ENCODE measurements at regions not wholly inside any gene's neighbourhood (a gene's known extent, or its start where the extent isn't known, plus 50 kb on each side); places are given as distances from the start of the nearest gene placed in this dataset.
"Not testable (repeated sequence)": the region's sequence is repeated elsewhere in the genome, so short reads cannot be mapped to it uniquely, and the experiment has no call there.

DNA sequence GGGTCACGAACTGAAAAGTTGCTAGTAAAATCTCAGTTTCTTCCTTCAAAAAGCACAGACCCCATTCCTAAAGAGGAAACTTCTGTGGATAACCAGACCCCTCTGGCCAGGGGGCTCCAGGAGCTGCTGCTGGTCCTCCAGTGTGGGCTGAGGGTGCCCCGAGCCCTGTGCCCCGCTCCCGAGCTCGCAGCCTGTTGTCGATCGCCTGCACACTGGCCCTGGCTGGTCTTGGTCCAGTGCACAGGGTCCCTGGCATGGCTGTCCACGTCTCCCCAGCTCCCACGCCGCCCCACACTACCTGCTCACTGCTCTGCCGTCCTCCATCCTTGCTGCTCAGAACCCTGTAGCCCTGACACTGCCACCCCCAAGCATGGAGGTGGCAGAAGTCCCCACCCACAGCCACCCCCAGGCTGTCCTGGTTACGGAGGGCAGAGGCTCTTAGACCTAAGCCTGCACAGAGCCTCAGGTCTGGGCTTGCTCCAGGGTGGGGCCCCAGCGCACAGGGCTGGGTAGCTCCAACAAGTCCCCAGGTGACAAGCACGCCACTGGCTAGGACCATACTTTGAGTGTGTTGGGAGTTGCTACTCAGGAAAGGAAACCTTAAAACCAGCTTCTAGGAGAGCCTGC lies 87.0 kb downstream of the PLXNA1 start:
- no peak for FAIRE-seq
- DNase-seq (ENCODE audit: insufficient read length, low spot score): no peak

DNA sequence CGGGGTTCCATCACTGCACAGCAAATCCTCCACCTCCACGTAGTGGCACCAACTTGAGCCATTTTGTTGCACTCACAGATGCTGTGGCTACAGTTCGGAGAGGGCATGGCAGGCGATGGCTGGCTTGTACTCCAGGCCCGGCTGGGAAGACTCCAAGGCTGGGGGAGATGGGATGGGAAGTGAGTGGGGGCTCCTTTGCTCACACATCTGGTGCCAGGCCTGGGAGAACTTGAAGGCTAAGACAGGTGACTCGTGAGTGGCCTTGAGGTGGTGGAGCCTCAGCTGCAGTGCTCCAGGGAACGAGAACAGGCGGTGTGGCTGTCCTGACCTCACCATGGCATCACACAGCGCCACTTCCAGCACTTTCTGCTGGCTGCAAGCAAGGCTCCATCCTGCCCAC lies 87.9 kb downstream of the PLXNA1 start:
- no peak for DNase-seq (ENCODE audit: insufficient read length, low spot score)
- no peak for FAIRE-seq

DNA sequence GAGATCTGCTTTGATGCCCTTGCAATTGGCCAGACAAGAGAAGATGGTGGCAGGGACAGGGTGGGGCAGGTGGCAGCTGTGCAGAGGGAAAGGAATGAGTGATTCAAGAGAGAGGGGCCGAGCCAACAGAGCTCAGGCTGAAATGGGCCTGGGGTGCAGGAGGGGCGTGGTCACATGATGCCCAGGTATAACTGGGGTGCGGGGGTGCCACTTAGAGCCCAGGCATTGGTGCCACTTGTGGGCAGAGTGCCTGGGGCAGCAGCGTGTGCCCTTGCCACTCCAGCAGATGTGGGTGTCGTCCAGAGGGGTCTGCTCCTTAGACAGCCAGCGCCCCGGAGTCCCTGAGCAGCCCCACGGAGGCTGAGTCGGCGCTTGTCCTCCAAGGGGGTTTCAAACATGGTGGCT lies 88.7 kb downstream of the PLXNA1 start:
- FAIRE-seq (no peak), DNase-seq (ENCODE audit: insufficient read length, low spot score) (no peak)

DNA sequence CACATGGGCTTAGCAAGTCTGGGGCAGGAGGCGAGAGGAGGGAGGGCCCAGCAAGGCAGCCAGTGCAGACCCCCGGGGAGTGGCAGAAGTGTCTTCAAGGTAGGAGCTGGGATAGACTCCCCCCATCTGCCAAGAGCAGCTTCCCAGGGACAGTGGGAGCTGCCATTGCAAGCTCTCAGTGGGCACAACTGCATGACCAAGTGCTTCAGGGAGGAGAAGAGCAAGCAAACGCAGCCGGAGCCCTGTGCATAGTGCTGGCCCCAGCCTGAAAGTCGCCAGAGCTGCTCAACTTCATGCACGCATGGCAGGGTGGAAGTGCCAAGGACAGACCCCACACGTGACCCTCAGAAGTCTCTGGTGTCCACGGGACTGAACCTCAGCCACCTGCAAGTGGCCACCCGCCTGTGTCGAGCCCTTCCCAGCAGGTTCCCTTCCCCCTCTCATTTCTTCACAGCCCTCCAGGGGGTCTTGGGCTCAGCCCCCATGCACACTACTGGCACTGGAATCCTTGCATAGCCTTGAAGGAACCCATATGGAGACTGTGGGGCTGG lies 89.4 kb downstream of the PLXNA1 start:
- DNase-seq (ENCODE audit: insufficient read length, low spot score) (no peak), FAIRE-seq (no peak)

DNA sequence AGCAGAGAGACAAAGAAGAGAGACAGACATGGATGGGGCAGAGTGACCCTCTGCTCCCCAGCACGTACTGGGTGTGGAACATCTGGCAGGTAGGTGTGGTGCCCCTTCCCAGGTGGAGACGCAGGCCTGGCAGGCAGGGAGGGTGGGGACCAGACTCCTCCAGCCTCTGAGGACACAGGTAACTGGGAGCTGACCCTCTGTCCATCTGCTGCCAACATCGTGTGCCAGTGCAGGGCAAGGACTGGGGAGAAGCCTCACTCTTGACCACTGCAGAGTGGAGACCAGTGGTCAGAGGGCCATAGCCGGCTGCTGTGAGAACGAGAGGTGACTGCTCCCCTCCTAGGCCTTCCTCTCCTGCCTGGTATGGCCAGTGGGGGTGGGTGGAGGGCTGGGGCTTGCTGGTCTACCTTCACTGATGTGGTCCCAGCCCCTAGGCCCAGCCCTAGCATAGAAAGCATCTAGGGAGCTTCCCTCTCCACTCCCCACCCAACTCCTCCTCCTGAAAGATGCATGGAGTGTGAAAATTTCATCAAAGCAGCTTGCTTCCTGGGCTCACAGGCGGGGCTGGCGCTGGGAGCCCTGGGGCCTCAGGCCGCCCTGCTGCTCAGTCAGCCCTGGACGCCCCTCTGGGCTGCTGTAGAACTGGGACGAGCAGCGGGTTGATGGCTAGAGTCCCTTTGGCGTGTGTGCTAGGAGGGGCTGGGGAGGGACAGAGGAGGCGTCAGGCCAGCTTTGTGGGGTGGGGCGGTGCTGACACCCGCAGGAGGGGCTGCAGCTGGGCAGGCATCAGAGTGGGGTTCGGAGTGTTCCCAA lies 90.3 kb downstream of the PLXNA1 start:
- FAIRE-seq (no peak), DNase-seq (ENCODE audit: insufficient read length, low spot score) (no peak)

DNA sequence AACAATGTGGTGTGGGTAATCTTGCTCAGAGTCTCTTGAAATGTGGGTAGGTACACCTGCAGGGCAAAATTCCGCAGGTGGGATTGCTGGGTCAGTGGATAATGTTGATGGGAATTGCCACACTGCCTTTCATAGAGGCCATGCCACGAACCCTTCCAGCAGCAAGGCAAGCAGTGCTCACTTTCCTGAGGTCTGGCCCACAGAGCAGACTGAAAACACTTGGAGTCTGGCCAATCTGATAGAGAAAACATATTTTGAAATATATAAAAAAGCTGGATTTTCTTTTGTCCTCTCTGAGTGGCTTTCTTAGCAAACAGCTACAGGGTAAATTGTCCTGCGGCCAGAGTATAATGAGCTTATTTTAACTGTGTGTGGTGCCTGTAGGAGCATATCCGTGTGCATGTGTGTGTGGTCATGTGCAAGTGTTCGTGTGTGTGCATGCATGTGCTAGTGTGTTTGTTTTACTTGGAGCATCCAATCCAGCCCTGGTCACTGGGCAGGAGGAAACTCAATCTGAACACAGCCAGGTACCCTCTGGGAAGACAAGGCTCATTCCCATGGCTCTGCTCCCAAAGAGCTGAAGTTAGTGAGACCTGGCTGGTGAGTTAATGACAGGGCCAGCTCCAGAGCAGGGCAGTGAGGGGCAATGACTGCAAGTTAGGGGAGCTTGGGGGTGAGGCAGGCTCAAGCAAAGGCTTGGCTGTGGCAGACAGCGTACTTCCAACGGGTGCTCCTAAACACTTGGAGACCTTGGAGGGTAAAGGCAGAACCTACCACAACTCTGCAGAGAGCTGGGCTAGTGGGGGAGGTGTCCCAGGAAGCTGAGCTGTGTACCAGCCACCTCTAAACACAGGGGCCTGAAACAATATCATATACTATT lies 91.3 kb downstream of the PLXNA1 start:
- no peak for DNase-seq (ENCODE audit: insufficient read length, low spot score)
- FAIRE-seq: no peak

DNA sequence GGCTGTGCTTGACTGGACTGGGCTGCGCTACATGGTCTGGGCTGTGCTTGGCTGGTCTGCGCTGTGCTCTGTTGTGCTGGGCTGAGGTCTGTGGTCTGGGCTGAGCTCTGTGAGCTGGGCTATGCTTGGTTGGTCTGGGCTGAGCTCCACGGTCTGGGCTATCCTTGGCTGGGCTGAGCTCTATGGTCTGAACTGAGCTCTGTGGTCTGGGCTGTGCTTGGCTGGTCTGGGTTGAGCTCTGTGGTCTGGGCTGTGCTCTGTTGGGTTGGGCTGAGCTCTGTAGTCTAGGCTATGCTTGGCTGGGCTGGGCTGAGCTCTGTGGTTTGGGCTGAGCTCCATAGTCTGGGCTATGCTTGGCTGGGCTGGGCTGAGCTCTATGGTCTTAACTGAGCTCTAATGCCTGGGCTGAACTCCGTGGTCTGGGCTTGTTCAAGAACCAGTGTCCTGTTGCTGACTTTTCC lies 92.0 kb downstream of the PLXNA1 start:
- FAIRE-seq (peak; percentile 82), DNase-seq (ENCODE audit: insufficient read length, low spot score) (peak; percentile 27)

DNA sequence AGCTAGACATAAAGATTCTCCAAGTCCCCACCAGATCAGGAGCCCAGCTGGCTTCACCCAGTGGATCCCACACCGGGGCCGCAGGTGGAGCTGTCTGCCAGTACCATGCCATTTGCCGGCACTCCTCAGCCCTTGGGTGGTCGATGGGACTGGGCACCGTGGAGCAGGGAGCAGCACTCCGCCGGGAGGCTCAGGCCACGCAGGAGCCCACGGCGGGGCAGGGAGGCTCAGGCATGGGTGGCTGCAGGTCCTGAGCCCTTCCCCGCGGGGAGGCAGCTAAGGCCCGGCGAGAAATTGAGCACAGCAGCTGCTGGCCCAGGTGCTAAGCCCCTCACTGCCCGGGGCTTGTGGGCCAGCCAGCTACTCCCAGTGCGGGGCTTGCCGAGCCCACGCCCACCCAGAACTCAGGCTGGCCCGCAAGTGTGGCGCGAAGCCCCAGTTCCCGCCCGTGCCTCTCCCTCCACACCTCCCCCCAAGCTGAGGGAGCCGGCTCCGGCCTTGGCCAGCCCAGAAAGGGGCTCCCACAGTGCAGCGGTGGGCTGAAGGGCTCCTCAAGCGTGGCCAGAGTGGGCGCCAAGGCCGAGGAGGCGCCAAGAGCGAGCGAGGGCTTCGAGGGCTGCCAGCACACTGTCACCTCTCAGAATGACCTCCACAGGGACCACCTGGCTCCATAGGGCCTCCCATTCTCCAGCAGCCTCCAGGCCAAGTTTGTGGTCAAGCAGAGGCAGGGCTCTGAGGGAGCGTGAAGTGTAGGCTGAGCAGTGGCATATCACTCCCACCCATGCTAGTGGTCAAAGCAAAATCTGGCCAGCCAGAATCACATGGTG lies 93.5 kb downstream of the PLXNA1 start:
- not testable (repeated sequence) for DNase-seq (ENCODE audit: insufficient read length, low spot score); FAIRE-seq

DNA sequence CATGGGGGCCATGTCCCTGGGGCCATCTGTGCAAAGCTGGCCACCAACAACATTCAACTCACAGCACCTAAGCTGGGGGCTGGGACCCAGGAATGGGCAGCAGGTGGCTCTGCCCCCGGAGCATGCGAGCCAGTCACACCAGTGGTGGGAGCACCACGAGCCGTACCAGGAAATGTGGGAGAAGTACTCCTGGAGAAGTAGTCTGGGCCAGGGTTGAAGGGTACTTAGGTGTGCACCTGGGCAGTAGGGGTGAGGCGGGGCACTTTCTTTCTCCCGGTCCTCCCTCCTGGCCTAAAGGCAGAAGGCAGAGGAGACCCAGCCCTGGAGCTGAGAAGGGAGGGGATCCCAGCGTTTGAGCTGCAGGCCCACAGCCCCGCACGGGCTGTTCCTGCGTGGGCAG lies 94.2 kb downstream of the PLXNA1 start:
- DNase-seq (ENCODE audit: insufficient read length, low spot score) (no peak), FAIRE-seq (no peak)

DNA sequence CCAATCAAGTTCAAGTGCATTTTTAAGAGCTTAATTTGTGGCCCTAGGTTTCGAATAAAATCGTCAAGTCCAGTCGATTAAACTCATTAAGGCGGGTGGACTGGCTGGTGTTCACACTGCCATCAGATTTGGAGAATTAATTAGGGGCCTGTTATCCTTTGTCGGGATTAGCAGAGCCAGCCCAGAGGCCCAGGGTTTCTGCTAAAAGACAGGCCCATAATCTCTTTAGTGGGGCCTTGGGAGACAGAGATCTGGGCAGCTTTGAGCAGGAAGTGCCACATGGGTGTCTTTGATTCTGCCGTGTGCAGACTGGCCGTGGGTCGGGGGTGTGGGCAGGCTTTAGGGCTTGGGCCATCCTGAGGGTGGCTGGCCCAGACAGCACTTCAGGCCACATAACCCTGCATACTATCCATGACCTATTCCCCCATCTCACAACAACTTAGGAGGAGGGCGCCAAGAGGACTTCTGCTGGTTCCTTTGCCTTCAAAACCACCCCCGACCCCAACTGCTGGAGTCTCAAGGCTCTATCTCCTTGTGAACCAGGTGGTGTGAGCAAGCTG lies 94.7 kb downstream of the PLXNA1 start:
- FAIRE-seq (no peak), DNase-seq (ENCODE audit: insufficient read length, low spot score) (no peak)

DNA sequence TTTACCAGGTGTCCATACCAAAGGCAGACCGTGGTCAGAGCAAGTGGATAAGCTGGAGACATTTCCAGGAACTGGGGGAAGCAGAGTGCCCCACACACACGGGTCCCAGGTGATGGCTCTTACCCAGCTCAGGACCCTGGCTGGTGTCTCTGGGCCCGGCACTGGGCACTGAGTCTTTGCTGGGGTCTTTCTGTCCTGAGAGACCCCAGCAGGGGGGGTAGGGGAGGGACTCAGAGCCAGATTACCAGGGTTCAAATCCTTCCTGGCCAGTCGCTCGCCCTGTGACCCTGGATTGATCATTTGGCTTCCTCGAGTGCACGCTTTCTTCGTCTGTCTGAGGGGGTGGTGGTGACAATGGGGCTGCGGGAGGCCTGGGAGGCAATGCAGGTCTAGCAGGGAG lies 95.7 kb downstream of the PLXNA1 start:
- DNase-seq (ENCODE audit: insufficient read length, low spot score) (no peak), FAIRE-seq (no peak)

DNA sequence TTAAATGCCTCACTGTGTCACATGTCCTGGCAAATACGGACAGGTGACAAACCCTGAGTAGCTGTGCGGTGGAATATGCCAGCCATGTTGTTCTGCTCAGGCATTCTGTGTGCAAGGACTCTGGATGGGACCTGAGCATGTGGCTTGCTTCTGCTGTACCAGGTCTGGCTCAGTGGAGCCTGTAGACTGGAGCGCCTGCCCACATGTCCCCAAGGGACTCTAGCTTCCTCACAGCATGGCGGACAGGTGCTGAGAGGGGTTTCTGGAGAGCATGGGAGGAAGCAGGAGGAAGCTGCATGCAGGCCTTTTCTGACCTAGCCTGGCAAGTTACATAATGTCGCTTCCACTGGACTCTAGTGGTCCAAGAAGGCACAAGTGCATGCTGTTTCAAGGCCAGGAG lies 96.3 kb downstream of the PLXNA1 start:
- DNase-seq (ENCODE audit: insufficient read length, low spot score): no peak
- FAIRE-seq: no peak

DNA sequence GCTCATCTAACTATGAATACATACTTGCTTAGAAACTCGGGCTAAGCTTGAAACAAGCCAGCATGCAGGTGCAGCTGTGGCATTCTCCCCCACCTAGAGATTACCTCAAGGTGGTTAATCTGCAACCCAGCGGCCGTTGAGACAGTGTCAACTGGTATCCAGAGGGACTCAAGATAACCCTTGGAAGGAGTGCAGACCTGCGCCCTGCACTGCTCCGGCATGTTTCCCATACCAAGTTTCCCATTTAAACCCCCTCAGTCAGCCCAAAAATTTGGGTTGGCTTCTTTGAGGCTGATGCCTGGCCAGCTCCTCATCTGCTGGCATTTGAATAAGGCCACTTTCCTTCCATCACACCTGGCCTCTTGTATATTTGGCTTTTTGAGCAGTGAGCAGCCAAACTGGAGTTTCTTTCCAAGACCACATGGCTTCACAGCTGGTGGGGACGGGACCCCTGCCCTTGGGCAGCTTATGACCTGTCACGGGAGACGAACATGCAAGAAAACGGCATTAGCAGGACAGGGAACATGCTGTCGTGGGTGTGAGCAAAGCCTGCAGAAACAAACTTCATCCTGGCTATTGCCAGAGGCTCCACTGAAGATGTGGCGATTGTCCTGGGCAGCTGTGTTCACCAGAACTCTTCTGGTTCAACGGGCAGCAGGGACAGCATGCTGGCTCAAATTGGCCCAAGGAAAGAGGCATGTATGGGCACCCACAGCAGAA lies 98.2 kb downstream of the PLXNA1 start:
- FAIRE-seq: no peak
- no peak for DNase-seq (ENCODE audit: insufficient read length, low spot score)

DNA sequence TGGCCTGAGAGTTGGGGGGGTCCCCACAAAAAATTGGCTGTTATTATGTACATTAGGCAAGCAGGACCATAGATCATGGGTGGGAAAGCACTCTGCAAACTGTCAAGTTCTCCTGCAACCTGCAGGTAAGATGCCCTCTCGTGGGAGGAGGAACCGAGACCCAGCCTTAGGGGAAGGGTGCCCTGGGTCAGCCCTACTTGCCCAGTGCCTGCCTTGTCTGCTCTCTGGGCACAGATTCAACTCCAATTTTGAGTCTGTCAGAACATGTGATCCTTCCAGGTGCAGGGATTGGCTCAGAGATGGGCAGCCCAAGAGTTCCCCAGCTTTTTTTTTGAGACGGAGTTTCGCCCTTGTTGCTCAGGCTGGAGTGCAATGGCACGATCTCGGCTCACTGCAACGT lies 99.2 kb downstream of the PLXNA1 start:
- DNase-seq (ENCODE audit: insufficient read length, low spot score) (no peak), FAIRE-seq (no peak)

DNA sequence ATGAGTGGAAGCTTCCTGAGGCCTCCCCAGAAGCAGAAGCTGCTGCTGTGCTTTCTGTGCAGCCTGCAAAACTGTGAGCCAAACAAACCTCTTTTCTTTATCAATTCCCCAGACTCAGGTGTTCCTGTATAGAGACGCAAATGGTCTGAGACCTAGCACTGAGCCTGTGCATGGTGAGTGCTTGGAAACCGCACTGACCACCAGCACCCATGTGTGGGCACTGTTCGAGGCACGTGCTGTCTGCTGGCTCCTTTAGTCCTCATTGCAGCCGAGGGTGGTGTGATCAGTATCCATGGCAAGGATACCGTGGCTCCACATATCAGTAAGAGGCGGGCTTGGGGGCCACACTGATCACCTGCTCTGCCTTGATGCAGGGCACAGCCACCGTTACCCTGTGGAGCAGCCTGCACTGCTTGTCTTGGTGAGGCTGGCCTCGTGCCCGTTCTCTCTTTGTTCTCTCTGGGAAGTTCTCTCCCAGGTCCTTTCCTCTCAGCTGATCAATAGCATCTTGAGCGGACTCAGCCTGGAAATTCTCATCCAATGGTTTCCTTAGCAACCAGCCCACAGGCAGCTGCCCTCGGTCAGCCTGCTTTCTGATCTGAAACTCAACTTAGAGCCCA lies 101.0 kb downstream of the PLXNA1 start:
- no peak for DNase-seq (ENCODE audit: insufficient read length, low spot score)
- no peak for FAIRE-seq

DNA sequence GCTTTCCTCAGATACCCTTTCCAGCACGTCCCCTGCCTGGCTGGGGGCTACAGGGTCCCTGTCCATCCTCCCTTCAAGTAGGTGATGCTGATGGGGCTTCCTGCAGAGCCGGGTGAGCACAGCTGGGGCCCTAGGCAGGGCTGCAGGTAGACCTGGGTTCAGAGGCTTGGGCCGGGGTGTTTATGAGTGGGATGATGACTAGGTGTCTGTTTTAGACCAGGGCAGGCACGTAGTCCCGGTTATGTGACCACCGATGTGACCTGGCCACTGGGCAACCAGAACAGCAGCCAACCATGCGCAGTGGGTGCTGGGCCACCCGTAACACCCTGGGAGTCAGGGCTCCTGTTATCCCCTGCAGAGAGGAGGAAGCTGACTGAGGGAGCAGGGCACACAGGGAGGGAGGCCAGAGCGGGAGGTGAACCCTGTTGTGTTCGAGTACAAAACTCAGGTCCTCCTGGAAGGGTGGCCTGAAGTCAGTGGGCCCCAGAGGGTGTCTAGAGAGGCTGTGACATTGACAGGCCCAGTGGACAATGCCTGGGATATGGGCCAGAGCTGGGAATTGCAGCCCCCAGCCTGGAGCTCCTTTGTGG lies 101.6 kb downstream of the PLXNA1 start:
- FAIRE-seq (no peak), DNase-seq (ENCODE audit: insufficient read length, low spot score) (no peak)

DNA sequence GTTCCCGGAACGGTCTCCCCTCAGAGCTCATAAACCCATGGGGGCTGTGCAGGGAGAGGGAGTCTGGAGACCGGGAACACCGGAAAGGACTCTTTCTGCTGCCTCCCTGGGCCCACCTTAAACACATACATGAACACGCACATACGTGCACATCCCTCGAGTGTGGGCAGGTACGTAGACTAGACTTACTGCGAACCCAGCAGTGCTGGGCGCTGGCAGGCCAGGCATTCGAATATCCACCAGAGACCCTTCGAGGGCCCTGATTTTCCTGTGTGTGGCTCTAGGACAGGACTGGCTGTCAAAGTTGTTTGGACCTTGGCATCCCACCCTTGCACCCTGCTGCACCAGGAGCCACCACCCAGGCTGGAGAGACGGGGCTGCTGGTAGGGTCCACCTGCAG lies 102.7 kb downstream of the PLXNA1 start:
- no peak for FAIRE-seq
- DNase-seq (ENCODE audit: insufficient read length, low spot score): no peak

DNA sequence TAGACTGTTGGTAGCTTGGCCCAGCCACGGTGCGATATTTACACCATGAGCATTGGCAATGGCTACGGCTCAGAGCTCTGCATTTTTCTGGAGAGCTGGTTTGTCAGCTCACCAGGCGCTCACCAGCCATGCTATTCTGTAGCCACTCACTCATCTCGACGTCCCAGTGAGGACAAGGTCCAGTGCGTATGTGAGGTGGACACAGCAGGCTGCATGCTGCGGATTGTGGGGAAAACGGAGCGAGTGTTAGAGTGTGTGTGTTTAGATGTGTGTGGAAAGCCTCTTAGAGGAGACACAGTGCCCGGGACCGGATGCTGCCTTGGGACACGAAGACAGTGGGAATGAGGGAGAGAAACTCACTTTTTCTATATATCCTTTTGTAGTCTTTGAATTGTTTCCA lies 103.7 kb downstream of the PLXNA1 start:
- FAIRE-seq; DNase-seq (ENCODE audit: insufficient read length, low spot score): not testable (repeated sequence)
